ENCODE measurements at regions not wholly inside any gene's neighbourhood (a gene's known extent, or its start where the extent isn't known, plus 50 kb on each side); places are given as distances from the start of the nearest gene placed in this dataset.

DNA sequence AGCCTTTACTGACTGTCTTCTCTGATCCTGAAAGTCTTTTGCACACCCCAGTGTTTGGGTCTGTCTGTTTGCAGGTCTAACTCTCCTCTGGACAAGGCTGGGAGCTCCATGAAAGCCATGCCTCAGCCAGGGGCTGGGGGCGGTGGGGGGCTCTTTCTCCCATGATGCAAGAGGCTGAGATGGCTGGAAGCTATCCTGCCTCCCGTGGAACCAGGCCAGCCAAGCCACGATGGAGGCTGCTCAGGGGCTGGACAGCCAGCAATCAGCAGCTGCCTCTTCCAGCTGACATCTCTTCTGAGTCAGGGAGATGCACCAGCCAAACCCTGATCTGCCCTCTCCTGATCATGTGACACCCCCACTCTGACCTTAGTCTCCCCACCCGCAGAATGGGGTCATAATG lies 154.0 kb downstream of the BARX1 start:
- in situ Hi-C loops (cut with MboI; ENCODE audit: low sequenced_read_pairs in 4 of 4) (no loop called here), intact Hi-C loops (cut with DNase I; ENCODE audit: low total_unique reads) (no loop called here)
- Histone ChIP-seq H3K4me3 (no peak overlapping the region), H3K27ac (no peak overlapping the region), H3K36me3 (no peaks in the 10 kb centered on the region), H3K9me3 (no peaks in the 10 kb centered on the region), H3K27me3 (no peaks in the 10 kb centered on the region), H3K4me1 (no peaks in the 10 kb centered on the region)
- DNase-seq (no peak), ATAC-seq (no peak)
- no peak for TF ChIP-seq POLR2A (IDR thresholded peaks at IDR 0.05)
- no peak for TF ChIP-seq CTCF (IDR thresholded peaks at IDR 0.05 in 4 of 5, conservative IDR thresholded peaks at IDR 0.05 in 1 of 5)

DNA sequence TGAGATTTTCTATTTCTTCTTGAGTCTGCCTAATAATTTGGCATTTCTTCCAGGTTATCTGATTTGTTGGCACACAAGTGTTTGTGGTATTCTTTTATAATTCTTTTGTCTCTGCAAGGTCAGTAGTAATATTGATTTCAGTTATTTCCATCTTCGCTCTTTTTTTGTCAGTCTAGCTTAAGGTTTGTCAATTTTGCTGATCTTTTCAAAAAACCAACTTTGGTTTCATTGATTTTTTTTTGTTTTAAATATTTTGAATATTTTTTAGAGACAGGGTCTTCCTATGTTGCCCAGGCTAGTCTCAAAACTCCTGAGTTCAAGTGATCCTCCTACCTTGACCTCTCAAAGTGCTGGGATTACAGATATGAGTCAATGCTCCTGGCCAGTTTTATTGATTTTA lies 162.8 kb downstream of the BARX1 start:
- no peak for ATAC-seq
- DNase-seq, result no peak
- Histone ChIP-seq H3K4me3 (no peak overlapping the region), H3K4me1 (no peaks in the 10 kb centered on the region), H3K9me3 (no peaks in the 10 kb centered on the region), H3K27ac (no peak overlapping the region), H3K27me3 (no peaks in the 10 kb centered on the region), H3K36me3 (no peaks in the 10 kb centered on the region)
- TF ChIP-seq CTCF (IDR thresholded peaks at IDR 0.05 in 4 of 5, conservative IDR thresholded peaks at IDR 0.05 in 1 of 5), result no peak
- TF ChIP-seq POLR2A (IDR thresholded peaks at IDR 0.05), result no peak
- intact Hi-C loops (cut with DNase I; ENCODE audit: low total_unique reads), result no loop called here
- in situ Hi-C loops (cut with MboI; ENCODE audit: low sequenced_read_pairs in 4 of 4), result no loop called here

- in situ Hi-C loops (cut with MboI; ENCODE audit: low sequenced_read_pairs in 4 of 4), result no loop called here
- Histone ChIP-seq H3K36me3 (no peaks in the 10 kb centered on the region), H3K4me1 (no peaks in the 10 kb centered on the region), H3K27me3 (no peaks in the 10 kb centered on the region), H3K9me3 (no peaks in the 10 kb centered on the region), H3K27ac (no peak overlapping the region), H3K4me3 (no peak overlapping the region)
- ATAC-seq (no peak), DNase-seq (no peak)
- intact Hi-C loops (cut with DNase I; ENCODE audit: low total_unique reads), result no loop called here
- TF ChIP-seq CTCF (IDR thresholded peaks at IDR 0.05 in 4 of 5, conservative IDR thresholded peaks at IDR 0.05 in 1 of 5), result no peak
- TF ChIP-seq POLR2A (IDR thresholded peaks at IDR 0.05), result no peak
These were observed 169.0 kb downstream of the BARX1 start for GRCh38 chr9:93786204-93786603.

GRCh38 chr9:93776873-93777272 lies 178.3 kb downstream of the BARX1 start:
- Histone ChIP-seq H3K27me3 (no peaks in the 10 kb centered on the region), H3K36me3 (no peaks in the 10 kb centered on the region), H3K9me3 (no peaks in the 10 kb centered on the region), H3K4me1 (no peaks in the 10 kb centered on the region), H3K4me3 (no peak overlapping the region), H3K27ac (no peak overlapping the region)
- TF ChIP-seq CTCF (IDR thresholded peaks at IDR 0.05 in 4 of 5, conservative IDR thresholded peaks at IDR 0.05 in 1 of 5) (no peak), POLR2A (IDR thresholded peaks at IDR 0.05) (no peak)
- DNase-seq (no peak), ATAC-seq (no peak)
- intact Hi-C loops (cut with DNase I; ENCODE audit: low total_unique reads) (no loop called here), in situ Hi-C loops (cut with MboI; ENCODE audit: low sequenced_read_pairs in 4 of 4) (no loop called here)

GRCh38 chr9:93776256-93776655 lies 178.9 kb downstream of the BARX1 start:
- Histone ChIP-seq H3K36me3 (no peaks in the 10 kb centered on the region), H3K27ac (no peak overlapping the region), H3K4me1 (no peaks in the 10 kb centered on the region), H3K4me3 (no peak overlapping the region), H3K9me3 (no peaks in the 10 kb centered on the region), H3K27me3 (no peaks in the 10 kb centered on the region)
- intact Hi-C loops (cut with DNase I; ENCODE audit: low total_unique reads) (no loop called here), in situ Hi-C loops (cut with MboI; ENCODE audit: low sequenced_read_pairs in 4 of 4) (no loop called here)
- ATAC-seq, result no peak
- no peak for DNase-seq
- TF ChIP-seq CTCF (IDR thresholded peaks at IDR 0.05 in 4 of 5, conservative IDR thresholded peaks at IDR 0.05 in 1 of 5) (no peak), POLR2A (IDR thresholded peaks at IDR 0.05) (no peak)

Data from gastrocnemius medialis (tissue), 4 donors.